ENCODE measurements at regions not wholly inside any gene's neighbourhood (a gene's known extent, or its start where the extent isn't known, plus 50 kb on each side); places are given as distances from the start of the nearest gene placed in this dataset.

DNA sequence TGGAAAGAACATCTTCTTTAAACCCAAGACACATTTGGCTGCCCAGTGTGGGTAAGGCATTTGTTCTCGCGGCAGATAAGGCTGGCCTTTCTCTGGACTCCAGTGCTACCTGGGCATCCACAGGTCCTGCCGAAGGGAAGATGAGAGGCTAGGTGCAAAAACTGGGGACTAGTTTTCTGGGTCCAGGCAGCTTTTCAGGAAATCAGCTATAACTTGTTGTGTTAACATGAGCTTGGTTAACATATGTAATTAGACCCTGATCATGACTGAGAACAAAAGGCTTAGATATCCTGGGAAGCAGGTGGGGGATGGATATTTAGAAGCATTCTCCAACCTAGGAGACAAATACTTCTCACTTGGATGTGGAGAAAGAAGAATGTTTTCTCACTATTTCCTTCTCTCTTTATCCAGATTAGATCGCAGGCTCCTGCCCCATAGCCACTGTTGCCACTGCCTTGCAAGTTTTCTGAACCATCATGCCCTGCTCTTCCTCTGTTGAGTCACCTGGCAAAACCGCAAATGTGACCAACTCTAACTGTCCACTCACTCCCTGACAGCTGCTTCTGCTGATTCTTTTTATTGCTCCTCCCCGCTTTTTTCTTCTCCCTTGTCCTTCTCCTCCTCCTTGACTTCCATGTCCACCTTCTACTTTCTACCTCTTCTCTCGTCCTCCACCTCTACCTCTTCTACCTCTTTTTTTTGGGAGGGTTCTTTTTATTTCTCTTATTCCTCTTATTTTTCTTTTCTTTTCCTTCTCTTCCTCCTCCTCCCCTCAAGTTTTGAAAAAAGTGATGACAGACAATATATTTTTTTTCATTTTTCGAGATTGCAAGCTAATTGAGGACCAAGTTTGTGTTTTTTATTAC is 258.1 kb downstream of the UTRN start:
- no peak for TF ChIP-seq YY1 (IDR thresholded peaks at IDR 0.05; ENCODE audit: low read depth)
- no peak for TF ChIP-seq TAF1 (IDR thresholded peaks at IDR 0.05; ENCODE audit: low read depth)
- TF ChIP-seq, protein P1, sequence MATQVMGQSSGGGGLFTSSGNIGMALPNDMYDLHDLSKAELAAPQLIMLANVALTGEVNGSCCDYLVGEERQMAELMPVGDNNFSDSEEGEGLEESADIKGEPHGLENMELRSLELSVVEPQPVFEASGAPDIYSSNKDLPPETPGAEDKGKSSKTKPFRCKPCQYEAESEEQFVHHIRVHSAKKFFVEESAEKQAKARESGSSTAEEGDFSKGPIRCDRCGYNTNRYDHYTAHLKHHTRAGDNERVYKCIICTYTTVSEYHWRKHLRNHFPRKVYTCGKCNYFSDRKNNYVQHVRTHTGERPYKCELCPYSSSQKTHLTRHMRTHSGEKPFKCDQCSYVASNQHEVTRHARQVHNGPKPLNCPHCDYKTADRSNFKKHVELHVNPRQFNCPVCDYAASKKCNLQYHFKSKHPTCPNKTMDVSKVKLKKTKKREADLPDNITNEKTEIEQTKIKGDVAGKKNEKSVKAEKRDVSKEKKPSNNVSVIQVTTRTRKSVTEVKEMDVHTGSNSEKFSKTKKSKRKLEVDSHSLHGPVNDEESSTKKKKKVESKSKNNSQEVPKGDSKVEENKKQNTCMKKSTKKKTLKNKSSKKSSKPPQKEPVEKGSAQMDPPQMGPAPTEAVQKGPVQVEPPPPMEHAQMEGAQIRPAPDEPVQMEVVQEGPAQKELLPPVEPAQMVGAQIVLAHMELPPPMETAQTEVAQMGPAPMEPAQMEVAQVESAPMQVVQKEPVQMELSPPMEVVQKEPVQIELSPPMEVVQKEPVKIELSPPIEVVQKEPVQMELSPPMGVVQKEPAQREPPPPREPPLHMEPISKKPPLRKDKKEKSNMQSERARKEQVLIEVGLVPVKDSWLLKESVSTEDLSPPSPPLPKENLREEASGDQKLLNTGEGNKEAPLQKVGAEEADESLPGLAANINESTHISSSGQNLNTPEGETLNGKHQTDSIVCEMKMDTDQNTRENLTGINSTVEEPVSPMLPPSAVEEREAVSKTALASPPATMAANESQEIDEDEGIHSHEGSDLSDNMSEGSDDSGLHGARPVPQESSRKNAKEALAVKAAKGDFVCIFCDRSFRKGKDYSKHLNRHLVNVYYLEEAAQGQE (IDR thresholded peaks at IDR 0.05; ENCODE audit: low read depth): no peak
- TF ChIP-seq EGR1 (IDR thresholded peaks at IDR 0.05): no peak
- TF ChIP-seq CEBPB (IDR thresholded peaks at IDR 0.05): no peak
- TF ChIP-seq CREB1 (IDR thresholded peaks at IDR 0.05; ENCODE audit: low read depth): no peak
- TF ChIP-seq ZBTB7A (IDR thresholded peaks at IDR 0.05; ENCODE audit: low read depth): no peak
- no peak for TF ChIP-seq EP300 (IDR thresholded peaks at IDR 0.05; ENCODE audit: borderline replicate concordance)
- no peak for TF ChIP-seq FOXM1 (IDR thresholded peaks at IDR 0.05; ENCODE audit: borderline replicate concordance, low read depth)
- TF ChIP-seq, protein P2, sequence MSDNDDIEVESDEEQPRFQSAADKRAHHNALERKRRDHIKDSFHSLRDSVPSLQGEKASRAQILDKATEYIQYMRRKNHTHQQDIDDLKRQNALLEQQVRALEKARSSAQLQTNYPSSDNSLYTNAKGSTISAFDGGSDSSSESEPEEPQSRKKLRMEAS (IDR thresholded peaks at IDR 0.05): no peak
- TF ChIP-seq TCF12 (IDR thresholded peaks at IDR 0.05; ENCODE audit: low read depth): no peak

DNA sequence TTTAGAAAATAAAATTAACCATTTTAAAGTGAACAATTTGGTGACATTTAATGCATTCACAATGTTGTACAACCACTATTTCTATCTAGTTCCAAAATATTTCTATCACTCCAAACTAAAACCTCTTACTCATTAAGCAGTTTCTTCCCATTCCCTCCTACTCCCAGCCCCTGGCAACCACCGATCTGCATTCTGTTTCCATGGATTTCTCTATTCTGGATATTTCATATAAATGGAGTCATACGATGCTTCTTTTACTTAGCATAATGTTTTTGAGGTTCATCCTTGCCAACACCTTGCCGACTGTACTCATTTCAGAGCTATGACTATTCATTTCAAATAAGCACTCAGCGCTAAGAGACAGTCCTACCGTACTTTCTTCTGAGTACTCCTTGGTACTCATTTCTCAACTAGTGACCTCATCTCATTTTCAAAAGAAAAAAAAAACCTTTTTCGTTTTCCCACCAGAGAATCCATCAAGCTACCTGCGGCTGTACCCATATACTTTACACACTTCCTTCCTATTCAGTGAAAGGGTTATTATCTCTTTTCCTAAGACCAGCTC is 259.2 kb downstream of the UTRN start:
- no peak for TF ChIP-seq ZBTB7A (IDR thresholded peaks at IDR 0.05; ENCODE audit: low read depth)
- no peak for TF ChIP-seq FOXM1 (IDR thresholded peaks at IDR 0.05; ENCODE audit: borderline replicate concordance, low read depth)
- TF ChIP-seq, protein P1 (IDR thresholded peaks at IDR 0.05; ENCODE audit: low read depth): no peak
- no peak for TF ChIP-seq CREB1 (IDR thresholded peaks at IDR 0.05; ENCODE audit: low read depth)

DNA sequence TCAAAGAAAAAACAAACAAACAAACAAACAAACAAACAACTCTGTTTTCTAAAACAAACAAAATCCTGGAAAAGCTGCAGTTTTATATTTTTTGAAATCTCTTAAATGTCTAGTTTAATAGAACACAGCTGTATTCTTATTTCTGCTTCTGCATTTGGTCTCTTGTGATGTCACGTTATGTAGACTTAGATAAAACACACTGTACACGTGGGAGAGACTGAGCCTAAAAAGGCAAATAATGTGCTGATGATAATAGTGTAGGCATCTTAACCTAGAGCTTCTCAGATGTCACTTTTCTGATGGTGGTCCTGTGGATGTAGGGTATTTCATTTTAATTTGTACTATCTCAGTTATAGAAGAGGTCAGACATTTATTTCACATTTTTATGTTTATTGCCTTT is 261.7 kb downstream of the UTRN start:
- TF ChIP-seq, protein P2 (IDR thresholded peaks at IDR 0.05): no peak
- TF ChIP-seq TAF1 (IDR thresholded peaks at IDR 0.05; ENCODE audit: low read depth) (no peak), EP300 (IDR thresholded peaks at IDR 0.05; ENCODE audit: borderline replicate concordance) (no peak), FOXM1 (IDR thresholded peaks at IDR 0.05; ENCODE audit: borderline replicate concordance, low read depth) (no peak), TCF12 (IDR thresholded peaks at IDR 0.05; ENCODE audit: low read depth) (no peak), ZBTB7A (IDR thresholded peaks at IDR 0.05; ENCODE audit: low read depth) (no peak), TEAD4 (IDR thresholded peaks at IDR 0.05) (no peak), RAD21 (IDR thresholded peaks at IDR 0.05; ENCODE audit: low read depth) (no peak)
- TF ChIP-seq, protein P3, sequence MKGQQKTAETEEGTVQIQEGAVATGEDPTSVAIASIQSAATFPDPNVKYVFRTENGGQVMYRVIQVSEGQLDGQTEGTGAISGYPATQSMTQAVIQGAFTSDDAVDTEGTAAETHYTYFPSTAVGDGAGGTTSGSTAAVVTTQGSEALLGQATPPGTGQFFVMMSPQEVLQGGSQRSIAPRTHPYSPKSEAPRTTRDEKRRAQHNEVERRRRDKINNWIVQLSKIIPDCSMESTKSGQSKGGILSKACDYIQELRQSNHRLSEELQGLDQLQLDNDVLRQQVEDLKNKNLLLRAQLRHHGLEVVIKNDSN (IDR thresholded peaks at IDR 0.05): no peak

DNA sequence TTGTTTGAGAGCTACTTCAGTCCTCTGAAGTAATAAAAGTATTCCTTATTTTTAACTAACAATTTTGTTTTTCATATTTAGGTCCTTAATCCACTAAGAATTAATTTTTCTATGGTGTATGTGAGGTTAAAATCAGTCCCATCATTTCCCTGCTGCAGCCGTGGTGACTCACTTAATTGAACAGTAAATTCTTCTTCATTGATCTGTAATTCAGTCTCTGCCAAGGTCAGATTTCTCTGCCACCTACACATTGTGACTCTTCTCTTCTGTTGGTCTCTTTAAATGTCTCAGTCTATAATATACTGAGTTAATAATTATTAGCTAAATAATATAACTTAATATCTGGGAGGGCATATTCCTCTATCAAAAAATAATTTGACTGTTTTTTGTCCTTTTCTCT is 262.3 kb downstream of the UTRN start:
- no peak for TF ChIP-seq TAF1 (IDR thresholded peaks at IDR 0.05; ENCODE audit: low read depth)
- no peak for TF ChIP-seq EP300 (IDR thresholded peaks at IDR 0.05; ENCODE audit: borderline replicate concordance)
- TF ChIP-seq, protein P1 (IDR thresholded peaks at IDR 0.05; ENCODE audit: low read depth): no peak

DNA sequence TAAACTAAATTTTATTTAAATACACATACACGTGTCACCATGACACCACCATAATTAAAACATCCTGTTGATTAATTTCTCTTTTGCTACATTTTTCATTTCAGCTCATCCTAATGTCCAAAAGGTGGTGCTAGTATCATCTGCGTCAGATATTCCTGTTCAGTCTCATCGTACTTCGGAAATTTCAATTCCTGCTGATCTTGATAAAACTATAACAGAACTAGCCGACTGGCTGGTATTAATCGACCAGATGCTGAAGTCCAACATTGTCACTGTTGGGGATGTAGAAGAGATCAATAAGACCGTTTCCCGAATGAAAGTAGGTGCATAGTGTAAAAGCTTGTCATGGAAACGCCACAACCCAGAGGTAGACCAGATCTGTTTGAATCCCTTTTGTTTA is 263.4 kb downstream of the UTRN start:
- TF ChIP-seq TAF1 (IDR thresholded peaks at IDR 0.05; ENCODE audit: low read depth) (no peak), CREB1 (IDR thresholded peaks at IDR 0.05; ENCODE audit: low read depth) (no peak), TEAD4 (IDR thresholded peaks at IDR 0.05) (no peak), TCF12 (IDR thresholded peaks at IDR 0.05; ENCODE audit: low read depth) (no peak), RAD21 (IDR thresholded peaks at IDR 0.05; ENCODE audit: low read depth) (no peak), YY1 (IDR thresholded peaks at IDR 0.05; ENCODE audit: low read depth) (no peak), FOXM1 (IDR thresholded peaks at IDR 0.05; ENCODE audit: borderline replicate concordance, low read depth) (no peak)
- TF ChIP-seq, protein P2 (IDR thresholded peaks at IDR 0.05): no peak
